Hematopoietic multipotent progenitor cell treated with erythropoietin and hydrocortisone succinate and interleukin-3 and kit ligand, for 8 days (in vitro differentiated cells): ENCODE measurements at regions not wholly inside any gene's neighbourhood (a gene's known extent, or its start where the extent isn't known, plus 50 kb on each side); places are given as distances from the start of the nearest gene placed in this dataset.
"Not testable (repeated sequence)": the region's sequence is repeated elsewhere in the genome, so short reads cannot be mapped to it uniquely, and the experiment has no call there.

ENCODE experiments used
- DNase-seq: peaks from one replicate; pipeline ENCODE4 v3.0.0-alpha.2; 2015

GRCh38 chr3:194250098-194251002 lies 100.8 kb downstream of the CPN2 start:
- DNase-seq, result no peak

- no peak for DNase-seq
Observed at GRCh38 chr3:194251007-194251406, 100.1 kb downstream of the CPN2 start.

- no peak for DNase-seq
Observed at GRCh38 chr3:194251461-194251860, 99.7 kb downstream of the CPN2 start.

GRCh38 chr3:194251891-194252560 lies 99.1 kb downstream of the CPN2 start:
- DNase-seq, result no peak

GRCh38 chr3:194253270-194253669 lies 97.9 kb downstream of the CPN2 start:
- no peak for DNase-seq

GRCh38 chr3:194254040-194254439 lies 97.1 kb downstream of the CPN2 start:
- peak; percentile 56 for DNase-seq

GRCh38 chr3:194255252-194256039 lies 95.7 kb downstream of the CPN2 start:
- DNase-seq, result peak; percentile 100

- peak; percentile 66 for DNase-seq
Observed at GRCh38 chr3:194256040-194256945, 94.8 kb downstream of the CPN2 start.

- DNase-seq, result peak; percentile 60
Observed at GRCh38 chr3:194257151-194257621, 93.9 kb downstream of the CPN2 start.

- no peak for DNase-seq
Observed at GRCh38 chr3:194257916-194258668, 93.0 kb downstream of the CPN2 start.

GRCh38 chr3:194259982-194260766 lies 91.0 kb downstream of the CPN2 start:
- DNase-seq, result no peak

- no peak for DNase-seq
Observed at GRCh38 chr3:194261581-194262063, 89.5 kb downstream of the CPN2 start.

GRCh38 chr3:194262176-194262924 lies 88.8 kb downstream of the CPN2 start:
- DNase-seq, result no peak

GRCh38 chr3:194262925-194263305 lies 88.2 kb downstream of the CPN2 start:
- no peak for DNase-seq

GRCh38 chr3:194264631-194265504 lies 86.3 kb downstream of the CPN2 start:
- DNase-seq, result not testable (repeated sequence)

- no peak for DNase-seq
Observed at GRCh38 chr3:194265505-194265892, 85.6 kb downstream of the CPN2 start.

- DNase-seq, result no peak
Observed at GRCh38 chr3:194265996-194266964, 84.8 kb downstream of the CPN2 start.
